HEK293T (cell line): ENCODE measurements at regions not wholly inside any gene's neighbourhood (a gene's known extent, or its start where the extent isn't known, plus 50 kb on each side); places are given as distances from the start of the nearest gene placed in this dataset.

Source experiments
- CTCF ChIA-PET: fragments of 350-600 bp; formaldehyde crosslinking; extraction: SDS; loops from one replicate; lab custom pipeline; 2021; ENCODE audit warnings: antibody characterized with exemption, inconsistent platforms; lab: Yijun Ruan, JAX
- POLR2A ChIA-PET: fragments of 350-600 bp; formaldehyde crosslinking; extraction: SDS; loops from one replicate; lab custom pipeline; 2020; ENCODE audit warnings: antibody characterized with exemption, inconsistent platforms; lab: Yijun Ruan, JAX
- DNase-seq: peaks from one replicate; pipeline ENCODE4 v3.0.0; 2012; ENCODE audit warnings: mixed read lengths; ENCODE audit errors: extremely low spot score
- ARNT ChIP-seq: fragments of 450-650 bp; IDR thresholded peaks from 2 replicates; pipeline ENCODE4 v1.6.1; 2017; ENCODE audit warnings: mild to moderate bottlenecking
- BHLHE40 ChIP-seq: fragments of 450-650 bp; IDR thresholded peaks from 2 replicates; pipeline ENCODE4 v1.6.1; 2016; ENCODE audit warnings: mild to moderate bottlenecking, moderate library complexity, borderline replicate concordance
- CTBP1 ChIP-seq: fragments of 450-650 bp; IDR thresholded peaks from 2 replicates; pipeline ENCODE4 v1.6.1; 2016; ENCODE audit warnings: borderline replicate concordance
- ELF4 ChIP-seq: fragments of 450-650 bp; IDR thresholded peaks from 2 replicates; pipeline ENCODE4 v1.6.1; 2017; ENCODE audit warnings: antibody characterized with exemption
- FOXA1 ChIP-seq: fragments of 450-650 bp; IDR thresholded peaks from 2 replicates; pipeline ENCODE4 v1.6.1; 2016; ENCODE audit warnings: mild to moderate bottlenecking
- FOXK2 ChIP-seq: fragments of 450-650 bp; IDR thresholded peaks from 2 replicates; pipeline ENCODE4 v1.6.1; 2016; ENCODE audit warnings: mild to moderate bottlenecking
- FOXM1 ChIP-seq: fragments of 450-650 bp; IDR thresholded peaks from 2 replicates; pipeline ENCODE4 v1.6.1; 2017; ENCODE audit warnings: mild to moderate bottlenecking, borderline replicate concordance
- HDGF ChIP-seq: fragments of 450-650 bp; IDR thresholded peaks from 2 replicates; pipeline ENCODE4 v1.6.1; 2017; ENCODE audit warnings: antibody characterized with exemption, borderline replicate concordance
- L3MBTL2 ChIP-seq: fragments of 450-650 bp; conservative IDR thresholded peaks from 2 replicates; pipeline ENCODE4 v1.6.1; 2016; ENCODE audit warnings: mild to moderate bottlenecking
- LEF1 ChIP-seq: fragments of 450-650 bp; IDR thresholded peaks from 2 replicates; pipeline ENCODE4 v1.6.1; 2017; ENCODE audit warnings: mild to moderate bottlenecking, borderline replicate concordance
- NFRKB ChIP-seq: fragments of 450-650 bp; IDR thresholded peaks from 2 replicates; pipeline ENCODE4 v1.6.1; 2016; ENCODE audit warnings: mild to moderate bottlenecking, moderate library complexity
- PKNOX1 ChIP-seq: fragments of 450-650 bp; IDR thresholded peaks from 2 replicates; pipeline ENCODE4 v1.6.1; 2016
- SP1 ChIP-seq: fragments of 450-650 bp; IDR thresholded peaks from 2 replicates; pipeline ENCODE4 v1.6.1; 2017
- SUZ12 ChIP-seq: fragments of 450-650 bp; IDR thresholded peaks from 2 replicates; pipeline ENCODE4 v1.6.1; 2016; ENCODE audit warnings: mild to moderate bottlenecking
- TARDBP ChIP-seq: fragments of 450-650 bp; IDR thresholded peaks from 2 replicates; pipeline ENCODE4 v1.6.1; 2016
- ZNF384 ChIP-seq: fragments of 450-650 bp; IDR thresholded peaks from 2 replicates; pipeline ENCODE4 v1.6.1; 2016

- POLR2A ChIA-PET, result no interaction called here
- peak; percentile 9 for DNase-seq
- CTCF ChIA-PET, result no interaction called here
- TF ChIP-seq HDGF (no peak), LEF1 (no peak), FOXM1 (no peak), BHLHE40 (no peak), SP1 (no peak), TARDBP (no peak), ELF4 (no peak), NFRKB (no peak), CTBP1 (no peak), FOXA1 (no peak), PKNOX1 (no peak), ZNF384 (no peak), FOXK2 (no peak), ARNT (no peak), L3MBTL2 (no peak), SUZ12 (no peak)
These were observed 259.4 kb upstream of the POU3F2 start for GRCh38 chr6:98574984-98575383.

GRCh38 chr6:98576791-98577190 lies 257.6 kb upstream of the POU3F2 start:
- CTCF ChIA-PET, result no interaction called here
- DNase-seq, result no peak
- no peak for TF ChIP-seq ARNT
- POLR2A ChIA-PET, result no interaction called here

GRCh38 chr6:98578016-98578415 lies 256.4 kb upstream of the POU3F2 start:
- no peak for DNase-seq
- TF ChIP-seq ELF4, result no peak
- TF ChIP-seq SP1, result no peak
- no peak for TF ChIP-seq L3MBTL2
- no peak for TF ChIP-seq PKNOX1
- no peak for TF ChIP-seq TARDBP
- no peak for TF ChIP-seq CTBP1
- TF ChIP-seq HDGF, result no peak
- no peak for TF ChIP-seq BHLHE40
- no peak for TF ChIP-seq ZNF384
- TF ChIP-seq SUZ12, result no peak
- no peak for TF ChIP-seq FOXK2
- POLR2A ChIA-PET, result no interaction called here
- CTCF ChIA-PET, result no interaction called here

GRCh38 chr6:98579079-98579478 lies 255.3 kb upstream of the POU3F2 start:
- ChIA-PET CTCF (no interaction called here), POLR2A (no interaction called here)
- no peak for DNase-seq
- no peak for TF ChIP-seq ELF4
- TF ChIP-seq PKNOX1, result no peak
- TF ChIP-seq HDGF, result no peak
- no peak for TF ChIP-seq FOXA1
- no peak for TF ChIP-seq TARDBP
- no peak for TF ChIP-seq ARNT
- no peak for TF ChIP-seq FOXK2
- no peak for TF ChIP-seq SUZ12
- no peak for TF ChIP-seq L3MBTL2
- no peak for TF ChIP-seq LEF1

- CTCF ChIA-PET, result no interaction called here
- POLR2A ChIA-PET, result no interaction called here
- TF ChIP-seq CTBP1 (no peak), SP1 (no peak), FOXK2 (no peak)
- DNase-seq, result no peak
These were observed 254.4 kb upstream of the POU3F2 start for GRCh38 chr6:98579941-98580340.

- ChIA-PET POLR2A (no interaction called here), CTCF (no interaction called here)
- no peak for TF ChIP-seq ARNT
- no peak for TF ChIP-seq HDGF
- no peak for TF ChIP-seq NFRKB
- TF ChIP-seq CTBP1, result no peak
- TF ChIP-seq SUZ12, result no peak
- TF ChIP-seq TARDBP, result no peak
- no peak for TF ChIP-seq ZNF384
- no peak for TF ChIP-seq ELF4
- no peak for TF ChIP-seq SP1
- TF ChIP-seq LEF1, result no peak
- TF ChIP-seq FOXK2, result no peak
- no peak for DNase-seq
These were observed 252.7 kb upstream of the POU3F2 start for GRCh38 chr6:98581705-98582104.

- ChIA-PET POLR2A (no interaction called here), CTCF (no interaction called here)
- TF ChIP-seq ZNF384 (no peak), FOXA1 (no peak), CTBP1 (no peak), BHLHE40 (no peak)
- no peak for DNase-seq
These were observed 250.9 kb upstream of the POU3F2 start for GRCh38 chr6:98583506-98583905.
